ENCODE measurements at regions not wholly inside any gene's neighbourhood (a gene's known extent, or its start where the extent isn't known, plus 50 kb on each side); places are given as distances from the start of the nearest gene placed in this dataset.

DNA sequence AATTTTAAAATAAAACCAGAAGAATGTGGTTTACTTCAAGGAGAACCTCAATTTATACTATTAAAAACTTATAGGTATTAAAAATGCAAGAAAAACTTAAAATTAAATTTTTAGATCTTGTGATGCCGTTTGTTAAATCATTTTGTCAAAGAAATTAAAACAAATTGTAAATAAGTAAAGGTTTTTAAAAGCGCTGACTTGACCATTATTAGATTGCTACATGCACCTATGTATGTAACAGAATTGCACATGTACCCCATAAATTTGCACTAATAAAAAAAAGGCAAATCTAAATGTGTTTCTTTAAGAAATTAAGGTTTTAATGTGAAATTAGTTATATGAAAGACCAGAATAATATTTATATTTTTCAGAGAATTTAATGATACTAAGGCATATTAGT lies 156.1 kb downstream of the LARP7 start:
- no peaks in the 10 kb centered on the region for H3K9me3 Mint-ChIP-seq (ENCODE audit: insufficient read depth)
- no peaks in the 10 kb centered on the region for H4K20me1 ChIP-seq (ENCODE audit: control insufficient read depth, insufficient read depth, low read length, poor library complexity, severe bottlenecking)
- H3K9ac ChIP-seq (ENCODE audit: low read length), result no peak overlapping the region
- peaks cover 15% of the 10 kb centered on the region for H3K27me3 Mint-ChIP-seq
- POLR2A ChIA-PET, result no interaction called here
- H3K4me3 Mint-ChIP-seq, result no peak overlapping the region
- no peak overlapping the region for H3K4me3 ChIP-seq (ENCODE audit: control extremely low read depth in 1 of 5, extremely low read depth in 1 of 5, insufficient read depth in 1 of 5, low read depth in 2 of 5, low read length in 4 of 5)
- H3K27me3 ChIP-seq (replicated peaks in 1 of 4; ENCODE audit: control extremely low read depth in 1 of 4, control insufficient read depth in 3 of 4, insufficient read depth in 4 of 4, low read length in 3 of 4), result no peaks in the 10 kb centered on the region
- H3K27ac Mint-ChIP-seq, result no peak overlapping the region
- DNase-seq, result no peak
- no CpG with 5 or more reads among the region's 2 CpGs for WGBS (ENCODE audit: insufficient coverage)
- CTCF ChIA-PET, result no interaction called here
- no peaks in the 10 kb centered on the region for H3K9me3 ChIP-seq (ENCODE audit: control extremely low read depth in 1 of 3, control insufficient read depth in 2 of 3, insufficient read depth in 1 of 3, low read length in 2 of 3)
- no peak for TF ChIP-seq EZH2 (IDR thresholded peaks at IDR 0.05; ENCODE audit: borderline replicate concordance, insufficient read depth, low read depth, low read length, poor library complexity, severe bottlenecking)
- TF ChIP-seq, protein P1, sequence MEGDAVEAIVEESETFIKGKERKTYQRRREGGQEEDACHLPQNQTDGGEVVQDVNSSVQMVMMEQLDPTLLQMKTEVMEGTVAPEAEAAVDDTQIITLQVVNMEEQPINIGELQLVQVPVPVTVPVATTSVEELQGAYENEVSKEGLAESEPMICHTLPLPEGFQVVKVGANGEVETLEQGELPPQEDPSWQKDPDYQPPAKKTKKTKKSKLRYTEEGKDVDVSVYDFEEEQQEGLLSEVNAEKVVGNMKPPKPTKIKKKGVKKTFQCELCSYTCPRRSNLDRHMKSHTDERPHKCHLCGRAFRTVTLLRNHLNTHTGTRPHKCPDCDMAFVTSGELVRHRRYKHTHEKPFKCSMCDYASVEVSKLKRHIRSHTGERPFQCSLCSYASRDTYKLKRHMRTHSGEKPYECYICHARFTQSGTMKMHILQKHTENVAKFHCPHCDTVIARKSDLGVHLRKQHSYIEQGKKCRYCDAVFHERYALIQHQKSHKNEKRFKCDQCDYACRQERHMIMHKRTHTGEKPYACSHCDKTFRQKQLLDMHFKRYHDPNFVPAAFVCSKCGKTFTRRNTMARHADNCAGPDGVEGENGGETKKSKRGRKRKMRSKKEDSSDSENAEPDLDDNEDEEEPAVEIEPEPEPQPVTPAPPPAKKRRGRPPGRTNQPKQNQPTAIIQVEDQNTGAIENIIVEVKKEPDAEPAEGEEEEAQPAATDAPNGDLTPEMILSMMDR (IDR thresholded peaks at IDR 0.05), result no peak
- H3K4me1 ChIP-seq (ENCODE audit: control insufficient read depth in 2 of 2, insufficient read depth in 2 of 2, low read length in 2 of 2), result no peaks in the 10 kb centered on the region
- H3K79me2 ChIP-seq (ENCODE audit: control insufficient read depth, insufficient read depth, low read length), result no peaks in the 10 kb centered on the region
- intact Hi-C loops (cut with micrococcal nuclease), result no loop called here
- no peaks in the 10 kb centered on the region for H3K4me1 Mint-ChIP-seq
- no peak for ATAC-seq (ENCODE audit: low read depth)
- no peak overlapping the region for H2AFZ ChIP-seq (ENCODE audit: insufficient read depth, low read depth, low read length, poor library complexity, severe bottlenecking)
- H3K4me2 ChIP-seq (replicated peaks; ENCODE audit: low read depth, low read length, poor library complexity, severe bottlenecking), result no peak overlapping the region
- no peak overlapping the region for H3K27ac ChIP-seq (ENCODE audit: low read length in 2 of 2)
- H3K36me3 ChIP-seq (replicated peaks in 1 of 2; ENCODE audit: control extremely low read depth in 1 of 2, control insufficient read depth in 1 of 2, extremely low read depth in 1 of 2, insufficient read depth in 2 of 2, low read length in 1 of 2), result no peaks in the 10 kb centered on the region

DNA sequence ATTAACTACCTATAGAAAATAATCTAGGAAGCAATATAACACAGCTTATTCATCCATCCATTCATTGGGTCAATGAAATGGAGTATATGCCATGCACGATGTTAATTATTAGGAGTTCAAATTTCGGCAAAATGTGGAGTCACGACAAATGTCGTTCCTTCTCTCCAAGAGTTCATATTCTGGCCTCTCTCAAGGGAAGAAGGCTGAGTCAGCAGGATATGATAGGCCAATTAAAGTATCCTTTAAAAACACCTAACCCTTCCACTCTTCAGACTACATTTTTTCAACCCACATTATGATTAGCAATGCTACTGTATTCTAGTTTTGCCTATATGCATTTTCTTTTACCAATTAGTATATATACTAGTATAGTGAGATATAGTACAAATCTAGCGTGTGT lies 163.1 kb downstream of the LARP7 start:
- H3K9ac ChIP-seq (ENCODE audit: low read length), result no peak overlapping the region
- H4K20me1 ChIP-seq (ENCODE audit: control insufficient read depth, insufficient read depth, low read length, poor library complexity, severe bottlenecking), result no peaks in the 10 kb centered on the region
- no CpG with 5 or more reads among the region's 5 CpGs for WGBS (ENCODE audit: insufficient coverage)
- peaks cover 0 to 3% (median 0%) of the 10 kb centered on the region in 4 experiments for H3K27me3 ChIP-seq (replicated peaks in 1 of 4; ENCODE audit: control extremely low read depth in 1 of 4, control insufficient read depth in 3 of 4, insufficient read depth in 4 of 4, low read length in 3 of 4)
- DNase-seq (no peak), ATAC-seq (ENCODE audit: low read depth) (no peak)
- no peak for TF ChIP-seq EZH2 (IDR thresholded peaks at IDR 0.05; ENCODE audit: borderline replicate concordance, insufficient read depth, low read depth, low read length, poor library complexity, severe bottlenecking)
- TF ChIP-seq, protein P1 (IDR thresholded peaks at IDR 0.05), result no peak
- H3K9me3 ChIP-seq (ENCODE audit: control extremely low read depth in 1 of 3, control insufficient read depth in 2 of 3, insufficient read depth in 1 of 3, low read length in 2 of 3), result no peaks in the 10 kb centered on the region
- H3K79me2 ChIP-seq (ENCODE audit: control insufficient read depth, insufficient read depth, low read length), result no peaks in the 10 kb centered on the region
- ChIA-PET POLR2A (no interaction called here), CTCF (no interaction called here)
- H3K4me1 Mint-ChIP-seq, result no peaks in the 10 kb centered on the region
- H2AFZ ChIP-seq (ENCODE audit: insufficient read depth, low read depth, low read length, poor library complexity, severe bottlenecking), result no peak overlapping the region
- peaks cover 26% of the 10 kb centered on the region for H3K27me3 Mint-ChIP-seq
- no peak overlapping the region for H3K27ac Mint-ChIP-seq
- H3K9me3 Mint-ChIP-seq (ENCODE audit: insufficient read depth), result no peaks in the 10 kb centered on the region
- no peaks in the 10 kb centered on the region for H3K4me1 ChIP-seq (ENCODE audit: control insufficient read depth in 2 of 2, insufficient read depth in 2 of 2, low read length in 2 of 2)
- H3K4me3 Mint-ChIP-seq, result no peak overlapping the region
- no peaks in the 10 kb centered on the region for H3K36me3 ChIP-seq (replicated peaks in 1 of 2; ENCODE audit: control extremely low read depth in 1 of 2, control insufficient read depth in 1 of 2, extremely low read depth in 1 of 2, insufficient read depth in 2 of 2, low read length in 1 of 2)
- intact Hi-C loops (cut with micrococcal nuclease), result no loop called here
- H3K4me2 ChIP-seq (replicated peaks; ENCODE audit: low read depth, low read length, poor library complexity, severe bottlenecking), result no peak overlapping the region
- H3K4me3 ChIP-seq (ENCODE audit: control extremely low read depth in 1 of 5, extremely low read depth in 1 of 5, insufficient read depth in 1 of 5, low read depth in 2 of 5, low read length in 4 of 5), result no peak overlapping the region
- H3K27ac ChIP-seq (ENCODE audit: low read length in 2 of 2), result no peak overlapping the region

Data from B cell (primary cell).